Neural progenitor cell (in vitro differentiated cells): ENCODE measurements at regions not wholly inside any gene's neighbourhood (a gene's known extent, or its start where the extent isn't known, plus 50 kb on each side); places are given as distances from the start of the nearest gene placed in this dataset.

Experiments used
- EZH2 ChIP-seq: fragments of 200-600 bp; sonication (generic); IDR thresholded peaks from 2 replicates; pipeline ENCODE4 v1.6.1; 2017; ENCODE audit warnings: antibody characterized with exemption, mild to moderate bottlenecking, moderate library complexity
- EZH2phosphoT487 ChIP-seq: fragments of 200-600 bp; sonication (generic); IDR thresholded peaks from 2 replicates; pipeline ENCODE4 v1.6.1; 2017; ENCODE audit warnings: antibody characterized with exemption
- TF ChIP-seq, protein P1 (sequence below): fragments of 200-600 bp; sonication (generic); IDR thresholded peaks from 2 replicates; pipeline ENCODE4 v1.5.1; 2017; ENCODE audit warnings: antibody characterized with exemption, mild to moderate bottlenecking

DNA sequence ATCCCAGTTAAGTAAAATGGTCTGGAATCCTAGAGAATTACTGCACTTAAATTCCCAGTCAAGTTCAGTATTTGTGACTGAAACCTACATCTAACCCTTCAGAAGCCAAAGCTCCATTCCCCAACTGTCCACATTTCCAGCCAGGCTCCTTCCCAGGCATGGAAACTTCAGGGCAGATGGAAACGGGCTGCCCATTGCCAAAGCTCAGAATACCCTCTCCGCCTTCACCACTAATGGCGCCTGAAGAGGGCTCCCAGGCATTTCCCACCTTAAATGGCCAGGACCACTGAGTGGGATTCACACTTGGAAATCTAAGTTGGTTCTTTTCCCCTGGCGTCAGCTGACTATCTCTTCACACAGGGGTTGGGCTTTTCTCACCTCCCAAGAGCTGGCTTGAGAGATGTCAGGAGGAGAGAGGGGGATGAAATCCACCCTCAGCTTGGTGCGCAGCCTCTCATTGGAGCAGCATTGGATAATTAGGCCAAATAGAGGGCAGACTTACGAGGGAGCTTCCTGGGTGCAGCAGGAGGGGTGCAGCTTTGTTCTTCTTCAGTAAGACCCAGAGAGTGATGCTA lies 82.9 kb downstream of the ANKRD60 start:
- TF ChIP-seq, protein P1, sequence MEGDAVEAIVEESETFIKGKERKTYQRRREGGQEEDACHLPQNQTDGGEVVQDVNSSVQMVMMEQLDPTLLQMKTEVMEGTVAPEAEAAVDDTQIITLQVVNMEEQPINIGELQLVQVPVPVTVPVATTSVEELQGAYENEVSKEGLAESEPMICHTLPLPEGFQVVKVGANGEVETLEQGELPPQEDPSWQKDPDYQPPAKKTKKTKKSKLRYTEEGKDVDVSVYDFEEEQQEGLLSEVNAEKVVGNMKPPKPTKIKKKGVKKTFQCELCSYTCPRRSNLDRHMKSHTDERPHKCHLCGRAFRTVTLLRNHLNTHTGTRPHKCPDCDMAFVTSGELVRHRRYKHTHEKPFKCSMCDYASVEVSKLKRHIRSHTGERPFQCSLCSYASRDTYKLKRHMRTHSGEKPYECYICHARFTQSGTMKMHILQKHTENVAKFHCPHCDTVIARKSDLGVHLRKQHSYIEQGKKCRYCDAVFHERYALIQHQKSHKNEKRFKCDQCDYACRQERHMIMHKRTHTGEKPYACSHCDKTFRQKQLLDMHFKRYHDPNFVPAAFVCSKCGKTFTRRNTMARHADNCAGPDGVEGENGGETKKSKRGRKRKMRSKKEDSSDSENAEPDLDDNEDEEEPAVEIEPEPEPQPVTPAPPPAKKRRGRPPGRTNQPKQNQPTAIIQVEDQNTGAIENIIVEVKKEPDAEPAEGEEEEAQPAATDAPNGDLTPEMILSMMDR, result no peak
- TF ChIP-seq EZH2 (no peak), EZH2phosphoT487 (no peak)
